LNCaP clone FGC (cell line): ENCODE measurements at regions not wholly inside any gene's neighbourhood (a gene's known extent, or its start where the extent isn't known, plus 50 kb on each side); places are given as distances from the start of the nearest gene placed in this dataset.

Experiments
- DNase-seq: peaks from one replicate; pipeline ENCODE4 v3.0.0-alpha.2; 2011; ENCODE audit warnings: low read depth
- H3K4me3 ChIP-seq: 2 replicates; pipeline ENCODE4 v1.5.1; 2011; ENCODE audit warnings: mild to moderate bottlenecking, low read depth, low read length, control low read depth
- CTCF ChIP-seq: IDR thresholded peaks from 2 replicates; pipeline ENCODE4 v1.5.1; 2012; ENCODE audit warnings: mild to moderate bottlenecking; ENCODE audit not compliant: control insufficient read depth, insufficient read depth; ENCODE audit errors: extremely low read depth

- H3K4me3 ChIP-seq: no peak overlapping the region
- DNase-seq: no peak
- TF ChIP-seq CTCF: no peak
Observed at GRCh38 chr4:175511861-175512260, 300.2 kb downstream of the GPM6A start.

GRCh38 chr4:175514174-175514573 is 297.9 kb downstream of the GPM6A start:
- H3K4me3 ChIP-seq: no peak overlapping the region
- TF ChIP-seq CTCF: no peak
- no peak for DNase-seq

- no peak overlapping the region for H3K4me3 ChIP-seq
- no peak for TF ChIP-seq CTCF
- DNase-seq: no peak
Observed at GRCh38 chr4:175530655-175531054, 281.4 kb downstream of the GPM6A start.

- no peak overlapping the region for H3K4me3 ChIP-seq
- no peak for TF ChIP-seq CTCF
- DNase-seq: no peak
Observed at GRCh38 chr4:175531405-175532091, 280.5 kb downstream of the GPM6A start.

GRCh38 chr4:175536852-175537453 is 275.1 kb downstream of the GPM6A start:
- DNase-seq: peak; percentile 28
- no peak overlapping the region for H3K4me3 ChIP-seq
- TF ChIP-seq CTCF: peak; percentile 40

- no peak for TF ChIP-seq CTCF
Observed at GRCh38 chr4:175539498-175539897, 272.6 kb downstream of the GPM6A start.

GRCh38 chr4:175540151-175540550 is 271.9 kb downstream of the GPM6A start:
- DNase-seq: no peak
- no peak overlapping the region for H3K4me3 ChIP-seq

More at GRCh38 chr4:175539498-175539897, 272.6 kb downstream of the GPM6A start:
- no peak overlapping the region for H3K4me3 ChIP-seq
- no peak for DNase-seq

More at GRCh38 chr4:175540151-175540550, 271.9 kb downstream of the GPM6A start:
- no peak for TF ChIP-seq CTCF
